ENCODE measurements at regions not wholly inside any gene's neighbourhood (a gene's known extent, or its start where the extent isn't known, plus 50 kb on each side); places are given as distances from the start of the nearest gene placed in this dataset.

GRCh38 chr6:55651015-55651414 is 72.0 kb upstream of the HMGCLL1 start:
- H3K9me3 ChIP-seq: peaks cover 2% of the 10 kb centered on the region
- DNase-seq (ENCODE audit: low spot score): no peak
- H3K4me1 ChIP-seq (ENCODE audit: control insufficient read depth in 1 of 2, low read depth in 2 of 2): no peaks in the 10 kb centered on the region
- no peak overlapping the region for H3K27ac ChIP-seq
- no peak overlapping the region for H3K4me3 ChIP-seq
- TF ChIP-seq, protein P1, sequence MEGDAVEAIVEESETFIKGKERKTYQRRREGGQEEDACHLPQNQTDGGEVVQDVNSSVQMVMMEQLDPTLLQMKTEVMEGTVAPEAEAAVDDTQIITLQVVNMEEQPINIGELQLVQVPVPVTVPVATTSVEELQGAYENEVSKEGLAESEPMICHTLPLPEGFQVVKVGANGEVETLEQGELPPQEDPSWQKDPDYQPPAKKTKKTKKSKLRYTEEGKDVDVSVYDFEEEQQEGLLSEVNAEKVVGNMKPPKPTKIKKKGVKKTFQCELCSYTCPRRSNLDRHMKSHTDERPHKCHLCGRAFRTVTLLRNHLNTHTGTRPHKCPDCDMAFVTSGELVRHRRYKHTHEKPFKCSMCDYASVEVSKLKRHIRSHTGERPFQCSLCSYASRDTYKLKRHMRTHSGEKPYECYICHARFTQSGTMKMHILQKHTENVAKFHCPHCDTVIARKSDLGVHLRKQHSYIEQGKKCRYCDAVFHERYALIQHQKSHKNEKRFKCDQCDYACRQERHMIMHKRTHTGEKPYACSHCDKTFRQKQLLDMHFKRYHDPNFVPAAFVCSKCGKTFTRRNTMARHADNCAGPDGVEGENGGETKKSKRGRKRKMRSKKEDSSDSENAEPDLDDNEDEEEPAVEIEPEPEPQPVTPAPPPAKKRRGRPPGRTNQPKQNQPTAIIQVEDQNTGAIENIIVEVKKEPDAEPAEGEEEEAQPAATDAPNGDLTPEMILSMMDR (IDR thresholded peaks at IDR 0.05): no peak
- H3K27me3 ChIP-seq (replicated peaks; ENCODE audit: insufficient read depth): no peaks in the 10 kb centered on the region
- no peaks in the 10 kb centered on the region for H3K36me3 ChIP-seq
- ATAC-seq (ENCODE audit: insufficient number of reproducible peaks, low FRiP score, low read depth): no peak

GRCh38 chr6:55643861-55644260 is 64.9 kb upstream of the HMGCLL1 start:
- no peak overlapping the region for H3K4me3 ChIP-seq
- H3K9me3 ChIP-seq: peaks cover 2% of the 10 kb centered on the region
- DNase-seq (ENCODE audit: low spot score) (no peak), ATAC-seq (ENCODE audit: insufficient number of reproducible peaks, low FRiP score, low read depth) (no peak)
- TF ChIP-seq, protein P1 (IDR thresholded peaks at IDR 0.05): no peak
- H3K4me1 ChIP-seq (ENCODE audit: control insufficient read depth in 1 of 2, low read depth in 2 of 2): no peaks in the 10 kb centered on the region
- no peaks in the 10 kb centered on the region for H3K36me3 ChIP-seq
- H3K27ac ChIP-seq: no peak overlapping the region
- no peaks in the 10 kb centered on the region for H3K27me3 ChIP-seq (replicated peaks; ENCODE audit: insufficient read depth)

DNA sequence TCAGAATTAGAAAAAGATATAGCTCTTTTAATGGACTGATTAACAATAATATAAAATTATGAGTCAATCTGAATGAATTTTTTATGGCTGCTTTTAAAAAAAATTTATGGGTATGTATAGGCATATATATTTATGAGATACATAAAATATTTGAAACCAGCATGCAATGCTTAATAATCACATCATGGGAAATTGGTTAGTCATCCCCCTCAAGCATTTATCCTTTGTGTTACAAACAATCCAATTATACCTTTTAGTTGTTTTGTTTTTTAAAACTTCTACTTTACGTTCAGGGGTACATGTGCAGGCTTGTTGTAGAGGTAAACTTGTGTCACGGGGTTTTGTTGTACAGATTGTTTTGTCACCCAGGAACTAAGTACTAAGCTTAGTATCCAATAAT is 63.4 kb upstream of the HMGCLL1 start:
- Histone ChIP-seq H3K9me3 (peaks cover 2% of the 10 kb centered on the region), H3K4me3 (no peak overlapping the region), H3K36me3 (no peaks in the 10 kb centered on the region), H3K27ac (no peak overlapping the region), H3K4me1 (ENCODE audit: control insufficient read depth in 1 of 2, low read depth in 2 of 2) (no peaks in the 10 kb centered on the region), H3K27me3 (replicated peaks; ENCODE audit: insufficient read depth) (no peaks in the 10 kb centered on the region)
- DNase-seq (ENCODE audit: low spot score): no peak
- TF ChIP-seq, protein P1 (IDR thresholded peaks at IDR 0.05): no peak
- ATAC-seq (ENCODE audit: insufficient number of reproducible peaks, low FRiP score, low read depth): no peak

DNA sequence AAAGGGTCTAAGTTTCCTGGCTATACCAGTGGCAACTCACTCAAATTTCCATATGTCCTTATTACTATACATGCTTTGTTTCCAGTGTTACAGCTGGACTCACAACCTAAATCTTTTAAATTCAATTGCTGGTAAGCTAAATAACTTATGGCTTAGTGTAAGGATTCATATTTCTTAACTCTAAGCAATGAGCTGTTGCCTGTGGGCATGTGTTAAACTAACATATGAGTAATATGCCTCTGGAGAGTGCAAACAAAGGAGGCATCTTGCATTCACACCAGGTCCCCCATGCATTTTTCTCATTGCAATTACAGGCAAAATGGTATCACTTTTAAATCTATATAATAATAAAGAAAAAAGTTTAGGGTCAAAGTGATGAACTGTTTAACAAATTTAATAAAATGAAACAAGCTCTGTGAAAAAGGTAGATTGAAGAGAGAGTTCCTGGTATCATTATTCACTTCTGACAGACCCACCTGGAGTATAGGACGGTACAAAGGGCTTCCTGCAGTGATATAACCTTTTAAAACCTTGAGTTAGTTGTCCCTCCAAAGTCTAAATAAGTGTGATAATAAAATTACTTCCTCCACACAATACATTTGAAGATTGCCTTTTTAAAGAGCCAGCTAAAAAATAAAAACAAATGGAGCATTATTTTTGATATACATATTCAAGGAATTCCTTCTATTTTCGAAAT is 57.6 kb upstream of the HMGCLL1 start:
- H3K4me1 ChIP-seq (ENCODE audit: control insufficient read depth in 1 of 2, low read depth in 2 of 2): no peaks in the 10 kb centered on the region
- TF ChIP-seq, protein P1 (IDR thresholded peaks at IDR 0.05): no peak
- H3K36me3 ChIP-seq: no peaks in the 10 kb centered on the region
- ATAC-seq (ENCODE audit: insufficient number of reproducible peaks, low FRiP score, low read depth): no peak
- H3K9me3 ChIP-seq: no peaks in the 10 kb centered on the region
- no peak overlapping the region for H3K27ac ChIP-seq
- H3K27me3 ChIP-seq (replicated peaks; ENCODE audit: insufficient read depth): no peaks in the 10 kb centered on the region
- no peak for DNase-seq (ENCODE audit: low spot score)
- H3K4me3 ChIP-seq: no peak overlapping the region

DNA sequence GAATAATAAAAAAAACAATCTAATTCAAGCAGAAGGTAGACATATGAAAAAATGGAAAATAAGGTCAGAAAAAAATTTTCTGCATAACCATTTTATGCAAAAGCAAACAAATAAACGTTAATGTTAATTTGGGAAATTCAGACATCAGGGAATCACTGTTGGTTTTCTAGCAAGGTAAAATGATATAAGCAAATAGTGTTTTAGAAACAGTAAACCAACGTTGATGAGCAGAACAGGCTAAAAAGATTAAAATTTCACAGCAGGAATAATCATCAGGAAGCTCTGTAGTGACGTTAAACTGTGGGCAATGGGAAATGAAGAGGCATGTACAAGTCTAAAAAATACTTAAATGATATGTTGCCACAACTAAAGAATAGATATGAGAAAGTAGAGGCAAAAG is 54.5 kb upstream of the HMGCLL1 start:
- TF ChIP-seq, protein P1 (IDR thresholded peaks at IDR 0.05): no peak
- no peak overlapping the region for H3K27ac ChIP-seq
- no peaks in the 10 kb centered on the region for H3K36me3 ChIP-seq
- no peaks in the 10 kb centered on the region for H3K27me3 ChIP-seq (replicated peaks; ENCODE audit: insufficient read depth)
- no peak for DNase-seq (ENCODE audit: low spot score)
- H3K4me3 ChIP-seq: no peak overlapping the region
- no peaks in the 10 kb centered on the region for H3K9me3 ChIP-seq
- no peak for ATAC-seq (ENCODE audit: insufficient number of reproducible peaks, low FRiP score, low read depth)
- no peaks in the 10 kb centered on the region for H3K4me1 ChIP-seq (ENCODE audit: control insufficient read depth in 1 of 2, low read depth in 2 of 2)
